Fibroblast of lung (primary cell): ENCODE measurements at regions not wholly inside any gene's neighbourhood (a gene's known extent, or its start where the extent isn't known, plus 50 kb on each side); places are given as distances from the start of the nearest gene placed in this dataset.

Experiments used
- EZH2 ChIP-seq: IDR thresholded peaks from 2 replicates; pipeline ENCODE4 v1.5.1; 2012; ENCODE audit warnings: low read length, control low read depth, mild to moderate bottlenecking; ENCODE audit errors: missing control alignments
- TF ChIP-seq, protein P1 (sequence below), 2 donors: IDR thresholded peaks in 1 of 2; conservative IDR thresholded peaks in 1 of 2; 1 replicate in 1 of 2; 2 replicates in 1 of 2; pipeline ENCODE4 v1.5.1; 2011 to 2012; ENCODE audit warnings: low read length in 2 of 2, control low read depth in 1 of 2, inconsistent platforms in 1 of 2, low read depth in 1 of 2, mild to moderate bottlenecking in 1 of 2

DNA sequence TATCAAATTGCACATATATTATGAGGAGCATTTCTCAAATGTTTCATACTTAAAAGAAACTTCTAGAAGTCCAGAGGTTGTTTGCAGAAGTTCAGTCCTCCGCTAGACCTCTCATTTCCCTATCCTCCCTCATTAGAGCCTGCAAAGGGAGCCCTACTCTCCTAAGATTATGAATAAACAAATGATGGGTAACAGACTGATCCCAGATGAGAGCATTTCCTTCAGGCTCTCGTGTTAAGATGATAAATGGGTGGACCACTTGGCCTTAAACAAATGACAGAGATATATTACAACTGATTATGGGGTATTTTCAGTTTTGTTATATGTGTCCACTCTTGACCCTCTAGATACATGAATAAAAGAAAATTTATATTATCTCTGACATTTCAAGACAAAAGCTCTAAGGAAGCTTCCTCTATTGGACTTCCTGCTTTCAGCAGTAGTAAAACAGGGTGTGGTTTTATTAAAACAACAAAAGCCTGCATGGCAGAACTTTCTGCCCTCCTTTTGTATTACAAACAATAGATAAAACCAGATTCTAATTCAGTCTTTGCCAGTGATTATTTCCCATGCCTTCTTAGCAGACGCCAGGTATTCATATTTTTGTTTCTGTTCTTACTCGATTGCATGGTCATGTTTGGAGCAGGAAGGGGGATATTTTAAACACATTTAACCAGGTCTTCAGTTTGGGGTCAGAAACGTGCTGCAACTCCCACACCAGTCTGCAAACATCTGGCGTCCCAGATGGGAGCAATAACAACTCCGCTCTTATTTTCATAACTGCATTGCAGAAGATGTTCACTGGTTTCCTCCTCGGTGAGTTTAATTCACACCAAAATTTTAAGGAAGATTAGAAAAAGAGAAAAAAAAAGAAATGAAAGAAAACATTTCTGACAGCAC lies 52.4 kb upstream of the FAM204A start:
- TF ChIP-seq, protein P1, sequence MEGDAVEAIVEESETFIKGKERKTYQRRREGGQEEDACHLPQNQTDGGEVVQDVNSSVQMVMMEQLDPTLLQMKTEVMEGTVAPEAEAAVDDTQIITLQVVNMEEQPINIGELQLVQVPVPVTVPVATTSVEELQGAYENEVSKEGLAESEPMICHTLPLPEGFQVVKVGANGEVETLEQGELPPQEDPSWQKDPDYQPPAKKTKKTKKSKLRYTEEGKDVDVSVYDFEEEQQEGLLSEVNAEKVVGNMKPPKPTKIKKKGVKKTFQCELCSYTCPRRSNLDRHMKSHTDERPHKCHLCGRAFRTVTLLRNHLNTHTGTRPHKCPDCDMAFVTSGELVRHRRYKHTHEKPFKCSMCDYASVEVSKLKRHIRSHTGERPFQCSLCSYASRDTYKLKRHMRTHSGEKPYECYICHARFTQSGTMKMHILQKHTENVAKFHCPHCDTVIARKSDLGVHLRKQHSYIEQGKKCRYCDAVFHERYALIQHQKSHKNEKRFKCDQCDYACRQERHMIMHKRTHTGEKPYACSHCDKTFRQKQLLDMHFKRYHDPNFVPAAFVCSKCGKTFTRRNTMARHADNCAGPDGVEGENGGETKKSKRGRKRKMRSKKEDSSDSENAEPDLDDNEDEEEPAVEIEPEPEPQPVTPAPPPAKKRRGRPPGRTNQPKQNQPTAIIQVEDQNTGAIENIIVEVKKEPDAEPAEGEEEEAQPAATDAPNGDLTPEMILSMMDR (conservative IDR thresholded peaks at IDR 0.05 in 1 of 2, IDR thresholded peaks at IDR 0.05 in 1 of 2; ENCODE audit: low read depth in 1 of 2, low read length in 2 of 2) = no peak
- no peak for TF ChIP-seq EZH2
